H1 (cell line): ENCODE measurements at regions not wholly inside any gene's neighbourhood (a gene's known extent, or its start where the extent isn't known, plus 50 kb on each side); places are given as distances from the start of the nearest gene placed in this dataset.

Source experiments
- CTCF ChIA-PET: fragments of 300-600 bp; sonication (Branson Sonifier 250); formaldehyde crosslinking; loops from one replicate; lab custom pipeline; 2021; ENCODE audit not compliant: partially characterized antibody; lab: Charles Lee
- POLR2A ChIA-PET: fragments of 300-600 bp; sonication (Branson Sonifier 250); formaldehyde crosslinking; loops from one replicate; lab custom pipeline; 2021; ENCODE audit warnings: inconsistent platforms; ENCODE audit not compliant: partially characterized antibody; lab: Charles Lee
- DNase-seq, 2 experiments: peaks; one replicate each; pipeline versions ENCODE4 v3.0.0 to v3.0.0-alpha.2; 2010 to 2022; ENCODE audit warnings: low spot score in 2 of 2, low read depth in 1 of 2, mixed read lengths in 1 of 2
- FAIRE-seq: peaks from 2 replicates; lab custom pipeline; 2011; peaks lifted over from hg19 to GRCh38; lab: Jason Lieb, UNC
- H2AFZ ChIP-seq: 2 replicates; pipeline ENCODE4 v1.8.1; 2012; ENCODE audit warnings: low read length, inconsistent platforms
- H2AK5ac ChIP-seq: 2 replicates; pipeline ENCODE4 v1.6.1; 2013; ENCODE audit warnings: low read depth, low read length
- H2BK120ac ChIP-seq: replicated peaks from 2 replicates; pipeline ENCODE3; 2013; ENCODE audit warnings: low read depth, low read length, inconsistent platforms
- H2BK12ac ChIP-seq: 2 replicates; pipeline ENCODE4 v1.6.1; 2013; ENCODE audit warnings: low read depth, low read length
- H2BK15ac ChIP-seq: 2 replicates; pipeline ENCODE4 v1.6.1; 2013; ENCODE audit warnings: low read length
- H2BK20ac ChIP-seq: 2 replicates; pipeline ENCODE4 v1.6.1; 2013; ENCODE audit warnings: low read length
- H2BK5ac ChIP-seq: 2 replicates; pipeline ENCODE4 v1.6.1; 2013; ENCODE audit warnings: low read depth, low read length
- H3K14ac ChIP-seq: 2 replicates; pipeline ENCODE4 v1.6.1; 2013; ENCODE audit warnings: inconsistent platforms; ENCODE audit not compliant: insufficient read length
- H3K18ac ChIP-seq: 2 replicates; pipeline ENCODE4 v1.6.1; 2013; ENCODE audit warnings: low read length; ENCODE audit errors: extremely low read depth
- H3K23ac ChIP-seq: 2 replicates; pipeline ENCODE4 v1.6.1; 2013; ENCODE audit warnings: inconsistent platforms; ENCODE audit not compliant: insufficient read length
- H3K23me2 ChIP-seq: 2 replicates; pipeline ENCODE4 v1.6.1; 2013; ENCODE audit warnings: low read depth, low read length
- H3K27ac ChIP-seq: 2 replicates; pipeline ENCODE4 v1.6.1; 2011; ENCODE audit warnings: low read depth, low read length, inconsistent platforms
- H3K27me3 ChIP-seq, 4 experiments: replicated peaks in 1 of 4; 1 replicate in 1 of 4; 2 replicates in 3 of 4; pipeline versions ENCODE4 v1.6.1 to v1.8.1; 2011 to 2013; ENCODE audit warnings: low read length in 3 of 4, mild to moderate bottlenecking in 3 of 4, inconsistent platforms in 2 of 4, mixed read lengths in 2 of 4, moderate library complexity in 1 of 4; ENCODE audit not compliant: control insufficient read depth in 3 of 4, insufficient read depth in 3 of 4; ENCODE audit errors: extremely low read depth in 1 of 4
- H3K36me3 ChIP-seq, 4 experiments: 2 replicates each; pipeline versions ENCODE4 v1.6.1 to v1.8.1; 2011 to 2013; ENCODE audit warnings: mild to moderate bottlenecking in 4 of 4, low read length in 3 of 4, moderate library complexity in 2 of 4, control low read depth in 1 of 4, inconsistent platforms in 1 of 4; ENCODE audit not compliant: insufficient read depth in 4 of 4, control insufficient read depth in 2 of 4
- H3K4ac ChIP-seq: replicated peaks from 2 replicates; pipeline ENCODE3; 2013; ENCODE audit warnings: low read length, low read depth, mixed read lengths, inconsistent platforms; ENCODE audit not compliant: insufficient read length
- H3K4me1 ChIP-seq, 4 experiments: replicated peaks in 1 of 4; 1 replicate in 1 of 4; 2 replicates in 3 of 4; pipeline versions ENCODE4 v1.6.1 to v1.8.1; 2011 to 2013; ENCODE audit warnings: low read length in 3 of 4, inconsistent platforms in 2 of 4, mixed read lengths in 1 of 4; ENCODE audit not compliant: insufficient read depth in 4 of 4, control insufficient read depth in 3 of 4
- H3K4me2 ChIP-seq, 2 experiments: 2 replicates each; pipeline versions ENCODE4 v1.6.1 to v1.8.1; 2011 to 2013; ENCODE audit warnings: low read depth in 2 of 2, low read length in 2 of 2, control low read depth in 1 of 2, inconsistent platforms in 1 of 2, mild to moderate bottlenecking in 1 of 2; ENCODE audit not compliant: insufficient read depth in 1 of 2
- H3K4me3 ChIP-seq, 4 experiments: fragments of 200-600, 300-600 bp in 1 of 4; sonication (generic), shearing (Covaris generic), sonication (Bioruptor Twin) in 1 of 4; 2 replicates each; pipeline versions ENCODE4 v1.5.1 to v1.8.1; 2011 to 2016; ENCODE audit warnings: low read length in 4 of 4, low read depth in 3 of 4, control low read depth in 2 of 4, inconsistent platforms in 2 of 4, mild to moderate bottlenecking in 2 of 4, mixed read lengths in 1 of 4, moderate library complexity in 1 of 4; ENCODE audit not compliant: insufficient read depth in 2 of 4; ENCODE audit errors: extremely low read depth in 1 of 4
- H3K56ac ChIP-seq: replicated peaks from 2 replicates; pipeline ENCODE3; 2013; ENCODE audit warnings: low read depth, mild to moderate bottlenecking, mixed read lengths, low read length, inconsistent platforms; ENCODE audit not compliant: insufficient read length
- H3K79me1 ChIP-seq: 2 replicates; pipeline ENCODE4 v1.6.1; 2013; ENCODE audit warnings: low read depth, low read length, control low read depth
- H3K79me2 ChIP-seq, 2 experiments: 2 replicates each; pipeline versions ENCODE4 v1.6.1 to v1.8.1; 2012 to 2013; ENCODE audit warnings: low read length in 2 of 2, mild to moderate bottlenecking in 2 of 2, inconsistent platforms in 1 of 2; ENCODE audit not compliant: insufficient read depth in 2 of 2, control insufficient read depth in 1 of 2
- H3K9ac ChIP-seq, 4 experiments: replicated peaks in 1 of 4; 1 replicate in 1 of 4; 2 replicates in 3 of 4; pipeline versions ENCODE4 v1.6.1 to v1.8.1; 2011 to 2013; ENCODE audit warnings: low read depth in 3 of 4, low read length in 3 of 4, control low read depth in 2 of 4, mild to moderate bottlenecking in 2 of 4, moderate library complexity in 2 of 4, inconsistent platforms in 1 of 4; ENCODE audit errors: extremely low read depth in 1 of 4
- H3K9me3 ChIP-seq, 2 experiments: 2 replicates each; pipeline versions ENCODE4 v1.6.1 to v1.8.1; 2012 to 2013; ENCODE audit warnings: mild to moderate bottlenecking in 2 of 2, moderate library complexity in 2 of 2, control low read depth in 1 of 2, inconsistent platforms in 1 of 2, low read depth in 1 of 2, low read length in 1 of 2, mixed read lengths in 1 of 2; ENCODE audit not compliant: insufficient read depth in 2 of 2
- H4K20me1 ChIP-seq, 2 experiments: replicated peaks in 1 of 2; 2 replicates each; pipeline versions ENCODE3 to v1.8.1; 2011 to 2013; ENCODE audit warnings: inconsistent platforms in 2 of 2, low read length in 2 of 2, mild to moderate bottlenecking in 1 of 2; ENCODE audit not compliant: insufficient read depth in 2 of 2, control insufficient read depth in 1 of 2
- H4K5ac ChIP-seq: 2 replicates; pipeline ENCODE4 v1.6.1; 2013; ENCODE audit warnings: low read length, low read depth, mixed read lengths, inconsistent platforms; ENCODE audit not compliant: insufficient read length
- H4K8ac ChIP-seq: 2 replicates; pipeline ENCODE4 v1.8.0; 2013; ENCODE audit warnings: mild to moderate bottlenecking, moderate library complexity, low read length, inconsistent platforms; ENCODE audit not compliant: insufficient read depth; ENCODE audit errors: extremely low read depth
- H4K91ac ChIP-seq: replicated peaks from 2 replicates; pipeline ENCODE3; 2013; ENCODE audit warnings: low read length, mixed read lengths, inconsistent platforms; ENCODE audit not compliant: insufficient read length
- CHD1 ChIP-seq: IDR thresholded peaks from 2 replicates; pipeline ENCODE4 v1.6.1; 2012; ENCODE audit warnings: low read depth, low read length, improper control_type of control experiment
- FOSL1 ChIP-seq: IDR thresholded peaks from 2 replicates; pipeline ENCODE4 v1.6.1; 2011; ENCODE audit warnings: mild to moderate bottlenecking, low read depth, low read length, moderate library complexity; ENCODE audit not compliant: insufficient read depth
- PHF8 ChIP-seq: fragments of 200-600 bp; sonication (generic); conservative IDR thresholded peaks from 2 replicates; pipeline ENCODE4 v1.7.1; 2012; ENCODE audit warnings: low read depth, mild to moderate bottlenecking, inconsistent platforms, low read length, moderate library complexity
- SP2 ChIP-seq: IDR thresholded peaks from 2 replicates; pipeline ENCODE4 v1.6.1; 2012; ENCODE audit warnings: mild to moderate bottlenecking, low read length, inconsistent platforms
- SRF ChIP-seq: IDR thresholded peaks from 2 replicates; pipeline ENCODE4 v1.6.1; 2011; ENCODE audit warnings: mild to moderate bottlenecking, low read depth, low read length, moderate library complexity
- WGBS, 2 experiments: shearing (Covaris generic) in 1 of 2; methylation state at CpG; one replicate each; pipeline versions ENCODE4 v1.1.6 to v1.1.7; 2013 to 2015; ENCODE audit warnings: low lambda C conversion rate in 2 of 2, mixed read lengths in 2 of 2, inconsistent platforms in 1 of 2, low coverage in 1 of 2, missing lambda C conversion rate in 1 of 2; ENCODE audit not compliant: insufficient replicate concordance in 2 of 2, insufficient coverage in 1 of 2, insufficient read length in 1 of 2; ENCODE audit errors: extremely low coverage in 1 of 2, missing lambda C conversion rate in 1 of 2; 5-methylcytosine and 5-hydroxymethylcytosine counted together

- no peak for FAIRE-seq
Measured at GRCh38 chr10:113434315-113434714, 118.5 kb upstream of the HABP2 start.

More at GRCh38 chr10:113434315-113434714, 118.5 kb upstream of the HABP2 start:
- ChIA-PET POLR2A (no interaction called here), CTCF (interaction anchor here (1.3 to 2.1 kb wide), 2 partner anchors 12 to 87 kb away, joined by 4 to 7 read pairs; no protein-coding TSS in a partner anchor)
- Histone ChIP-seq H2BK12ac (no peak overlapping the region), H3K14ac (no peak overlapping the region), H4K5ac (no peak overlapping the region), H3K18ac (no peak overlapping the region), H4K20me1 (no peaks in the 10 kb centered on the region), H3K79me1 (no peaks in the 10 kb centered on the region), H3K27ac (no peak overlapping the region), H3K4me3 (no peak overlapping the region), H3K4ac (no peak overlapping the region), H2BK15ac (no peak overlapping the region), H4K8ac (no peak overlapping the region), H3K56ac (no peak overlapping the region), H3K9ac (no peak overlapping the region), H2BK5ac (no peak overlapping the region), H3K9me3 (peaks cover 0 to 3% of the 10 kb centered on the region in 2 experiments; a peak in 2 of 4 replicates), H3K4me2 (no peak overlapping the region), H2AK5ac (no peak overlapping the region), H2BK20ac (no peak overlapping the region), H4K91ac (no peak overlapping the region), H3K27me3 (no peaks in the 10 kb centered on the region), H3K23me2 (no peaks in the 10 kb centered on the region), H3K23ac (no peak overlapping the region), H3K79me2 (no peaks in the 10 kb centered on the region), H3K4me1 (no peaks in the 10 kb centered on the region), H2AFZ (no peak overlapping the region), H3K36me3 (no peaks in the 10 kb centered on the region), H2BK120ac (no peak overlapping the region)
- no peak for TF ChIP-seq CHD1
- no peak for TF ChIP-seq FOSL1
- TF ChIP-seq PHF8: no peak
- no peak for TF ChIP-seq SP2
- TF ChIP-seq SRF: no peak
- WGBS, 2 experiments: 91% methylated on average over 3 of the region's 3 CpGs; no CpG with 5 or more reads in 1 of the 2 experiments
- no peak for DNase-seq
